Gastroesophageal sphincter (tissue), 3 donors: ENCODE measurements at regions not wholly inside any gene's neighbourhood (a gene's known extent, or its start where the extent isn't known, plus 50 kb on each side); places are given as distances from the start of the nearest gene placed in this dataset.

ENCODE experiments used
- CTCF ChIP-seq, 4 experiments: fragments of 200-600 bp in 2 of 4; fragments of 450-650 bp in 2 of 4; sonication (generic) in 1 of 4; IDR thresholded peaks; one replicate each; pipeline ENCODE4 v1.5.1; 2017 to 2019; ENCODE audit warnings: antibody characterized with exemption in 4 of 4, mild to moderate bottlenecking in 2 of 4, moderate library complexity in 2 of 4
- EP300 ChIP-seq: sonication (generic); formaldehyde crosslinking; IDR thresholded peaks from one replicate; pipeline ENCODE4 v1.6.1; 2017; ENCODE audit warnings: antibody characterized with exemption, mild to moderate bottlenecking
- POLR2A ChIP-seq, 2 donors: fragments of 450-650 bp; IDR thresholded peaks; one replicate each; pipeline ENCODE4 v1.6.1; 2017; ENCODE audit warnings: antibody characterized with exemption in 2 of 2, mild to moderate bottlenecking in 2 of 2, moderate library complexity in 1 of 2

DNA sequence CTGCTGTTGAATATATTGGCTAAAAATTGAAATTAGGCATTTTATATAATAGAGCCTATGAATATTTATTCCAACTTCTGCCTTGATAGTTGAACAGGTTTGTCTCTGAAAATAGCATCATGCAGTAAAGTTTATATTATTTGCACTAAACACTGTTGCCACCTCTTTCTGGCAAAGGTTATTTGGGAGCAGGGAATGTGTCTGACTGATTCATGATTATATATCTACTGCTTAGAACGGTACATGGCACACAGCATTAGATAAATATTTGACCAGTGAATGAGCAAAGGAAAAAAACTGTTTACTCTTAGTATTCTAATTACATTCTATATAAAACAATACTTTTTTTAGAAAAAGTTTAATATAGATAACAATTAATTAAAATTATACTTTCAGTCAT is 123.1 kb upstream of the MGAT4C start:
- TF ChIP-seq CTCF (IDR thresholded peaks at IDR 0.05) (no peak), POLR2A (IDR thresholded peaks at IDR 0.05) (no peak), EP300 (no peak)
